Urinary bladder (tissue), 3 donors: ENCODE measurements at regions not wholly inside any gene's neighbourhood (a gene's known extent, or its start where the extent isn't known, plus 50 kb on each side); places are given as distances from the start of the nearest gene placed in this dataset.

Experiments
- DNase-seq: peaks from one replicate; pipeline ENCODE4 v3.0.0-alpha.2; 2015; ENCODE audit errors: extremely low spot score
- H3K27ac ChIP-seq: one replicate; pipeline ENCODE4 v1.5.1; 2013; ENCODE audit warnings: low read depth, mild to moderate bottlenecking, moderate library complexity
- H3K36me3 ChIP-seq: one replicate; pipeline ENCODE4 v1.6.1; 2013; ENCODE audit warnings: mild to moderate bottlenecking, moderate library complexity; ENCODE audit not compliant: insufficient read depth
- H3K4me1 ChIP-seq: one replicate; pipeline ENCODE4 v1.6.1; 2013; ENCODE audit warnings: mild to moderate bottlenecking, moderate library complexity; ENCODE audit not compliant: insufficient read depth
- H3K4me3 ChIP-seq: one replicate; pipeline ENCODE4 v1.5.1; 2013; ENCODE audit warnings: low read depth, low read length
- WGBS: extraction: QIAGEN DNeasy Blood & Tissue Kit; methylation state at CpG from one replicate; pipeline ENCODE4 v1.1.7; 2013; 5-methylcytosine and 5-hydroxymethylcytosine counted together
- donor health status: healthy with polysubstance abuse.
- donor health status: healthy.

DNA sequence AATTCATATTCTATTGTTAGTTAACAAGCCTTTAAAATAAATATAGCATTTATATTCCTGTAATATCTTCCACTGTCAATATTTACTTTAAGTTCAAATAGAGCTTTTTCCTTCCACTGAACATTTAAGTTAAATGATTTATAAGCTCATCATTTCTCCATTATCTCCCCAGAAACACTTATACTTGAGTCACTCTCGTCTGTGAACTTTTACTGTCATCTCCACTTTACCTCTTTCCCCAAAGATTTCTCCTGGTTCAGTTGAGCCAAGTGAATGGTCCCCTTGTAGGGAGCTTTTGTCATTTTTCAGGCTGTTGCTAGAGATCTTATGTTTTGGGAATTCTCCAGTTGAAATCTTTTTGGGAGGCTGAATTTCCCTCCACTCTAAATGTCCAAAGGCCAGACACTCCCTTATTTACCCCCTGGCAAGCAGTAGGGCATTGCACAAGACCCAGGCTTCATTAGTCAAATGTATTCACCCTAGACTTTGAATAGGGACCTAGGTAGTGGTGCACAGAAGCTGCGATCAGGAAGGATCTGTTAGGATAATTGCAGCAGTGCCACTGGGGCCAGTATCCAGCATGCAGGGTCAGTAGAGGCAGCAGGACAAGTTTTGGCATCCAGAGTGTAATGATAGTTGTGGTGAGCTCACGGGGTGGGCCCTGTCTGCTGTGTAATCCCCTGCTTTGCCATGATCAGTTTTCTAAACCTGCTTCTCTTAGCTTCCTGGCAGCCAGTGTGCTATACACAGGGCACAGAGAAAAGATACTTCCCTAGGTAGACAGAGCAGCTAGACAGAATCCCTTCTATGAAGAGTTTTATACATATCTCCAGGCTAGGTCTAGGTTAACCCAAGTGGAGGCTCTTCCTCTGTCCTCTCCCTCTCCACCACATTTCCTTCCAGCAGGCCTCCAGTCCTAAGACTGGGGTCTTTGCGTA is 356.5 kb upstream of the SLCO3A1 start:
- 66% methylated on average over 4 of the region's 4 CpGs for WGBS
- peaks cover 2% of the 10 kb centered on the region for H3K4me1 ChIP-seq
- no peak overlapping the region for H3K27ac ChIP-seq
- H3K36me3 ChIP-seq = no peaks in the 10 kb centered on the region
- DNase-seq = no peak
- H3K4me3 ChIP-seq = no peak overlapping the region

DNA sequence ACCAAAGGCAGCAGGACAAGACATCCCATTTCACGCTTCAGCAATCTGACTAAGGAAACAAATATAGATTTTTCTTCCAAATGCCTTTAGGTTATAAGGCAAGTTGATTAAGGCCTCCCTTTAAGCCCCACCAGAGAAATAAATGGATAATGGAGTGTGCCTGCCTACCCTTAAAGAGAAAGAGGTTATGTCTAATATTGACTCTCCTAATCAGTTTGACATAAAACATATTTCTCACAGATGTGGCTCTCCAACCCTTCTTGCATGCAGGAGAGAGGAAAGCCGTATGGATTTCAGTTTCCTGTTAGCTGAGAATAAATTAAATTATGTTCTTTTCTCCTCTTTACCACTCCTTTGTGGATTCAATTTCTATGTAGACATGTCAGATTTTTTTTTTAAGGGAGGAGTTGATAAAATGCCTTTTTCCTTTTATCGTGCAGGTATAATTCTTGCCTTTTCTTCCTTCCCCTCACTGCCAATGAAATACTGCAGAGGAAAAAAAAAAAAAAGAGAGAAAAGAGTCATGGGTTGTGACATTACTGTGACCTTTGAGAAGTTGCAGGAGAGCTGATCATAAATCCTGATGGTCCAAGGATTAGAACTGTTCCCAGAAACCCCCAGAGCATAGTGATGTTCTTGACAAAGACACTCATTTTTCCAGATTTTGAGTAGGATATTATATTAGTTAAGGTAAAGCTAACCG is 355.3 kb upstream of the SLCO3A1 start:
- Histone ChIP-seq H3K4me3 (no peak overlapping the region), H3K4me1 (peaks cover 2% of the 10 kb centered on the region), H3K27ac (no peak overlapping the region), H3K36me3 (no peaks in the 10 kb centered on the region)
- DNase-seq = no peak
- 67% methylated on average over 4 of the region's 4 CpGs for WGBS

DNA sequence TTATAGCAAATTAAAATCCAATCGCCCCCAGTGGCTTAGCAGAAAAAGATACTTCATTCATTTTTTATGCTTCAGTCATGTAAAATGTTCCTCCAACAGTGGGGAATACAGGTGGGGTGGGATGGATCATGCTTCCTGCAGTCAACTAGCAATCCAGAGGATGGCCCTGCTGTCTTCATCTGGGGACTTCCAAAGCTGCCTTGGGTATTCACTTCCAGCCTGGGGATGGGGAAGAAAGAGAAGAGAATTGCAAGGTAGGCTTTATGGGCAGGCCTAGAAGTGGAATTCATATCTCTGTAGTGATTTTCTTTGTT is 354.8 kb upstream of the SLCO3A1 start:
- Histone ChIP-seq H3K27ac (no peak overlapping the region), H3K36me3 (no peaks in the 10 kb centered on the region), H3K4me1 (peaks cover 2% of the 10 kb centered on the region), H3K4me3 (no peak overlapping the region)
- WGBS = 83% methylated on average over 1 of the region's 1 CpG
- no peak for DNase-seq

- H3K27ac ChIP-seq = no peak overlapping the region
- H3K36me3 ChIP-seq = no peaks in the 10 kb centered on the region
- DNase-seq = no peak
- whole genome bisulfite sequencing = 87% methylated on average over 5 of the region's 5 CpGs
- H3K4me3 ChIP-seq = no peak overlapping the region
- peaks cover 2% of the 10 kb centered on the region for H3K4me1 ChIP-seq
Observed at GRCh38 chr15:91499774-91500383, 353.6 kb upstream of the SLCO3A1 start.

- Histone ChIP-seq H3K27ac (no peak overlapping the region), H3K36me3 (no peaks in the 10 kb centered on the region), H3K4me3 (no peak overlapping the region), H3K4me1 (no peaks in the 10 kb centered on the region)
- DNase-seq = no peak
- 70% methylated on average over 3 of the region's 3 CpGs for WGBS
Observed at GRCh38 chr15:91508633-91509032, 344.9 kb upstream of the SLCO3A1 start.

DNA sequence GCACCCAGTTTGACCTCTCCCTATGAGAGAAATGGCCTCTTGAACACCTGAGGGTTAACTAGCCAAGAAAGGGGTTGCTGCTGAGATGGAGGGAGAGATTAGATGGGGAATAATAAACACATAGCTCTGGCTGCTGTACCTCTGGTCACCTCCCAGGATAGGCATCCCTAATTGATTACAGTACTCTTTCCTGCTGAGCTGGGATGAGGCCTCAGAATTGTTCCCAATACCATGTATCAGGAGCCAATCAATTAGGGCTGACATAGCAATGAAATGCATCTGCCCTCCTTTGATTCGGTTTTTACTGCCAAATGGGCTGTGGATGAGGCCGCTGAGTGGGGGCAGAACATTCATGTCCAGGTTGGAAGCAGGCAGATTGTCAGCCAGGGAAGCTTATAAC is 339.4 kb upstream of the SLCO3A1 start:
- DNase-seq = no peak
- 85% methylated on average over 2 of the region's 2 CpGs for WGBS
- H3K27ac ChIP-seq = no peak overlapping the region
- no peak overlapping the region for H3K4me3 ChIP-seq
- no peaks in the 10 kb centered on the region for H3K4me1 ChIP-seq
- no peaks in the 10 kb centered on the region for H3K36me3 ChIP-seq

- Histone ChIP-seq H3K4me1 (no peaks in the 10 kb centered on the region), H3K4me3 (no peak overlapping the region), H3K27ac (no peak overlapping the region), H3K36me3 (no peaks in the 10 kb centered on the region)
- WGBS = 51% methylated on average over 5 of the region's 5 CpGs
- no peak for DNase-seq
Observed at GRCh38 chr15:91515188-91515754, 338.2 kb upstream of the SLCO3A1 start.

- no peak for DNase-seq
- Histone ChIP-seq H3K27ac (no peak overlapping the region), H3K4me1 (no peaks in the 10 kb centered on the region), H3K4me3 (no peak overlapping the region), H3K36me3 (no peaks in the 10 kb centered on the region)
- 48% methylated on average over 2 of the region's 2 CpGs for WGBS
Observed at GRCh38 chr15:91516866-91517265, 336.6 kb upstream of the SLCO3A1 start.

DNA sequence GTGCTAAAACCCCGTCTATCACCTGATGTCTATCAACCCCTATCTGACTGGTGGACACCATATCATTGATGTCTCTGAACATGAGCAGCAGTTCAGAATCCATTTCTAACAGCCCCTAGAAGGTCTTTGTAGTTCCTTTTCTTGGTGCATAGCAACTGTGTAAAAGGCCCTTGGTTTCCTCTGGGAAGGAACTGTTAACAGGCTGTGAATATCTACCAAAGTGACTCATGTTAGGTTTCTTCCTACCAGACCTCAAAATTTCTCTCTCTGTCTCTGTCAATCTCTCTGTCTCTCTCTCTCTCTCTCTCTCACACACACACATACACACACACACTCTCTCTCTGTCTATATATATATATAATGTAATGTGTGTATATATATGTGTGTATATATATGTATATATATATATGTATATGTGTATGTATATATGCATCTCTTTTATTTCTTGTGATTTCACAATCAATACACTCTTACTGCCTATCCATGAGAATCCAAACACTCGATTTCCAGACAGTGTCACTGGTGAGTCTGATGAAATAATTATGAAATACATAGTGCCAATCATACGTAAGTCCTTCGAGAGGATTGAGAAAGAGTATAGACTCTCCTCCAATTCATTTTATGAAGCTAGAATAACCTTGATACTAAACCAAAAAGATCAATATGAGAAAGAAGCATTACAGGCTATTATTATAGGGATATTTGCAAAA is 335.9 kb upstream of the SLCO3A1 start:
- Histone ChIP-seq H3K36me3 (peaks cover 1% of the 10 kb centered on the region), H3K4me1 (no peaks in the 10 kb centered on the region), H3K4me3 (no peak overlapping the region), H3K27ac (no peak overlapping the region)
- DNase-seq = no peak
- 85% methylated on average over 4 of the region's 4 CpGs for WGBS

GRCh38 chr15:91520850-91521249 is 332.7 kb upstream of the SLCO3A1 start:
- H3K4me1 ChIP-seq = no peaks in the 10 kb centered on the region
- 85% methylated on average over 4 of the region's 4 CpGs for WGBS
- H3K36me3 ChIP-seq = peaks cover 1% of the 10 kb centered on the region
- DNase-seq = no peak
- H3K27ac ChIP-seq = no peak overlapping the region
- H3K4me3 ChIP-seq = no peak overlapping the region

DNA sequence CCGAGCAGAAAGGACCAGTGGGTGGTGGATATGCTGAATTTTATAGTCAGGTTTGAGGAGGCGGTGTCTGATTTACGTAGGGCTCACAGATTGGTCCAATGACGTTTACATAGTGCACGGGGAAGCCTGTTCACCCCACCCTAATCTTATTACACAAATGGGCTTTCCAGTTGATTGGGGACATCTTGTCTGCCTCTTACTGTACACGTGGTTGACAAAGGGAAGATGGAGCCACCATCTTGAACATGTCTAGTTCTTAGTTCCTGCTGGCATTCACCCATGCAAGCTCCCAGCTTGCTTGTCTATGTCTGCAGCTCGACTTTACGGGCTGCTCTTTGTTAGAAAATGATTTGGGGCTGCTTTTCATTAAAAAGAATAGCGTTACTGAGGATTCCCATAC is 332.0 kb upstream of the SLCO3A1 start:
- Histone ChIP-seq H3K4me1 (no peaks in the 10 kb centered on the region), H3K36me3 (peaks cover 1% of the 10 kb centered on the region), H3K4me3 (no peak overlapping the region), H3K27ac (no peak overlapping the region)
- no peak for DNase-seq
- WGBS = 46% methylated on average over 9 of the region's 9 CpGs

- DNase-seq = no peak
- no peak overlapping the region for H3K27ac ChIP-seq
- H3K4me1 ChIP-seq = no peaks in the 10 kb centered on the region
- WGBS = 63% methylated on average over 2 of the region's 2 CpGs
- peaks cover 1% of the 10 kb centered on the region for H3K36me3 ChIP-seq
- H3K4me3 ChIP-seq = no peak overlapping the region
Observed at GRCh38 chr15:91521996-91522395, 331.5 kb upstream of the SLCO3A1 start.

GRCh38 chr15:91522605-91523332 is 330.7 kb upstream of the SLCO3A1 start:
- no peak for DNase-seq
- H3K27ac ChIP-seq = no peak overlapping the region
- WGBS = 74% methylated on average over 2 of the region's 2 CpGs
- H3K4me1 ChIP-seq = no peaks in the 10 kb centered on the region
- peaks cover 1% of the 10 kb centered on the region for H3K36me3 ChIP-seq
- H3K4me3 ChIP-seq = no peak overlapping the region
